Fibroblast of lung (primary cell): ENCODE measurements at regions not wholly inside any gene's neighbourhood (a gene's known extent, or its start where the extent isn't known, plus 50 kb on each side); places are given as distances from the start of the nearest gene placed in this dataset.

Experiments
- CTCF ChIP-seq, 2 donors: IDR thresholded peaks in 1 of 2; conservative IDR thresholded peaks in 1 of 2; 1 replicate in 1 of 2; 2 replicates in 1 of 2; pipeline ENCODE4 v1.5.1; 2011 to 2012; ENCODE audit warnings: low read length in 2 of 2, control low read depth in 1 of 2, inconsistent platforms in 1 of 2, low read depth in 1 of 2, mild to moderate bottlenecking in 1 of 2
- EZH2 ChIP-seq: IDR thresholded peaks from 2 replicates; pipeline ENCODE4 v1.5.1; 2012; ENCODE audit warnings: low read length, control low read depth, mild to moderate bottlenecking; ENCODE audit errors: missing control alignments

- TF ChIP-seq CTCF (conservative IDR thresholded peaks at IDR 0.05 in 1 of 2, IDR thresholded peaks at IDR 0.05 in 1 of 2; ENCODE audit: low read depth in 1 of 2, low read length in 2 of 2) (no peak), EZH2 (no peak)
Measured at GRCh38 chr9:80806671-80807070, 882.7 kb downstream of the TLE1 start.
